H1 (cell line): ENCODE measurements at regions not wholly inside any gene's neighbourhood (a gene's known extent, or its start where the extent isn't known, plus 50 kb on each side); places are given as distances from the start of the nearest gene placed in this dataset.

Experiments
- CTCF ChIA-PET: fragments of 300-600 bp; sonication (Branson Sonifier 250); formaldehyde crosslinking; loops from one replicate; lab custom pipeline; 2021; ENCODE audit not compliant: partially characterized antibody; lab: Charles Lee
- POLR2A ChIA-PET: fragments of 300-600 bp; sonication (Branson Sonifier 250); formaldehyde crosslinking; loops from one replicate; lab custom pipeline; 2021; ENCODE audit warnings: inconsistent platforms; ENCODE audit not compliant: partially characterized antibody; lab: Charles Lee
- DNase-seq, 2 experiments: peaks; one replicate each; pipeline versions ENCODE4 v3.0.0 to v3.0.0-alpha.2; 2010 to 2022; ENCODE audit warnings: low spot score in 2 of 2, low read depth in 1 of 2, mixed read lengths in 1 of 2
- FAIRE-seq: peaks from 2 replicates; lab custom pipeline; 2011; peaks lifted over from hg19 to GRCh38; lab: Jason Lieb, UNC
- H2AFZ ChIP-seq: 2 replicates; pipeline ENCODE4 v1.8.1; 2012; ENCODE audit warnings: low read length, inconsistent platforms
- H2AK5ac ChIP-seq: 2 replicates; pipeline ENCODE4 v1.6.1; 2013; ENCODE audit warnings: low read depth, low read length
- H2BK120ac ChIP-seq: replicated peaks from 2 replicates; pipeline ENCODE3; 2013; ENCODE audit warnings: low read depth, low read length, inconsistent platforms
- H2BK12ac ChIP-seq: 2 replicates; pipeline ENCODE4 v1.6.1; 2013; ENCODE audit warnings: low read depth, low read length
- H2BK15ac ChIP-seq: 2 replicates; pipeline ENCODE4 v1.6.1; 2013; ENCODE audit warnings: low read length
- H2BK20ac ChIP-seq: 2 replicates; pipeline ENCODE4 v1.6.1; 2013; ENCODE audit warnings: low read length
- H2BK5ac ChIP-seq: 2 replicates; pipeline ENCODE4 v1.6.1; 2013; ENCODE audit warnings: low read depth, low read length
- H3K14ac ChIP-seq: 2 replicates; pipeline ENCODE4 v1.6.1; 2013; ENCODE audit warnings: inconsistent platforms; ENCODE audit not compliant: insufficient read length
- H3K18ac ChIP-seq: 2 replicates; pipeline ENCODE4 v1.6.1; 2013; ENCODE audit warnings: low read length; ENCODE audit errors: extremely low read depth
- H3K23ac ChIP-seq: 2 replicates; pipeline ENCODE4 v1.6.1; 2013; ENCODE audit warnings: inconsistent platforms; ENCODE audit not compliant: insufficient read length
- H3K23me2 ChIP-seq: 2 replicates; pipeline ENCODE4 v1.6.1; 2013; ENCODE audit warnings: low read depth, low read length
- H3K27ac ChIP-seq: 2 replicates; pipeline ENCODE4 v1.6.1; 2011; ENCODE audit warnings: low read depth, low read length, inconsistent platforms
- H3K27me3 ChIP-seq, 4 experiments: replicated peaks in 1 of 4; 1 replicate in 1 of 4; 2 replicates in 3 of 4; pipeline versions ENCODE4 v1.6.1 to v1.8.1; 2011 to 2013; ENCODE audit warnings: low read length in 3 of 4, mild to moderate bottlenecking in 3 of 4, inconsistent platforms in 2 of 4, mixed read lengths in 2 of 4, moderate library complexity in 1 of 4; ENCODE audit not compliant: control insufficient read depth in 3 of 4, insufficient read depth in 3 of 4; ENCODE audit errors: extremely low read depth in 1 of 4
- H3K36me3 ChIP-seq, 4 experiments: 2 replicates each; pipeline versions ENCODE4 v1.6.1 to v1.8.1; 2011 to 2013; ENCODE audit warnings: mild to moderate bottlenecking in 4 of 4, low read length in 3 of 4, moderate library complexity in 2 of 4, control low read depth in 1 of 4, inconsistent platforms in 1 of 4; ENCODE audit not compliant: insufficient read depth in 4 of 4, control insufficient read depth in 2 of 4
- H3K4ac ChIP-seq: replicated peaks from 2 replicates; pipeline ENCODE3; 2013; ENCODE audit warnings: low read length, low read depth, mixed read lengths, inconsistent platforms; ENCODE audit not compliant: insufficient read length
- H3K4me1 ChIP-seq, 4 experiments: replicated peaks in 1 of 4; 1 replicate in 1 of 4; 2 replicates in 3 of 4; pipeline versions ENCODE4 v1.6.1 to v1.8.1; 2011 to 2013; ENCODE audit warnings: low read length in 3 of 4, inconsistent platforms in 2 of 4, mixed read lengths in 1 of 4; ENCODE audit not compliant: insufficient read depth in 4 of 4, control insufficient read depth in 3 of 4
- H3K4me2 ChIP-seq, 2 experiments: 2 replicates each; pipeline versions ENCODE4 v1.6.1 to v1.8.1; 2011 to 2013; ENCODE audit warnings: low read depth in 2 of 2, low read length in 2 of 2, control low read depth in 1 of 2, inconsistent platforms in 1 of 2, mild to moderate bottlenecking in 1 of 2; ENCODE audit not compliant: insufficient read depth in 1 of 2
- H3K4me3 ChIP-seq, 4 experiments: fragments of 200-600, 300-600 bp in 1 of 4; sonication (generic), shearing (Covaris generic), sonication (Bioruptor Twin) in 1 of 4; 2 replicates each; pipeline versions ENCODE4 v1.5.1 to v1.8.1; 2011 to 2016; ENCODE audit warnings: low read length in 4 of 4, low read depth in 3 of 4, control low read depth in 2 of 4, inconsistent platforms in 2 of 4, mild to moderate bottlenecking in 2 of 4, mixed read lengths in 1 of 4, moderate library complexity in 1 of 4; ENCODE audit not compliant: insufficient read depth in 2 of 4; ENCODE audit errors: extremely low read depth in 1 of 4
- H3K56ac ChIP-seq: replicated peaks from 2 replicates; pipeline ENCODE3; 2013; ENCODE audit warnings: low read depth, mild to moderate bottlenecking, mixed read lengths, low read length, inconsistent platforms; ENCODE audit not compliant: insufficient read length
- H3K79me1 ChIP-seq: 2 replicates; pipeline ENCODE4 v1.6.1; 2013; ENCODE audit warnings: low read depth, low read length, control low read depth
- H3K79me2 ChIP-seq, 2 experiments: 2 replicates each; pipeline versions ENCODE4 v1.6.1 to v1.8.1; 2012 to 2013; ENCODE audit warnings: low read length in 2 of 2, mild to moderate bottlenecking in 2 of 2, inconsistent platforms in 1 of 2; ENCODE audit not compliant: insufficient read depth in 2 of 2, control insufficient read depth in 1 of 2
- H3K9ac ChIP-seq, 4 experiments: replicated peaks in 1 of 4; 1 replicate in 1 of 4; 2 replicates in 3 of 4; pipeline versions ENCODE4 v1.6.1 to v1.8.1; 2011 to 2013; ENCODE audit warnings: low read depth in 3 of 4, low read length in 3 of 4, control low read depth in 2 of 4, mild to moderate bottlenecking in 2 of 4, moderate library complexity in 2 of 4, inconsistent platforms in 1 of 4; ENCODE audit errors: extremely low read depth in 1 of 4
- H3K9me3 ChIP-seq, 2 experiments: 2 replicates each; pipeline versions ENCODE4 v1.6.1 to v1.8.1; 2012 to 2013; ENCODE audit warnings: mild to moderate bottlenecking in 2 of 2, moderate library complexity in 2 of 2, control low read depth in 1 of 2, inconsistent platforms in 1 of 2, low read depth in 1 of 2, low read length in 1 of 2, mixed read lengths in 1 of 2; ENCODE audit not compliant: insufficient read depth in 2 of 2
- H4K20me1 ChIP-seq, 2 experiments: replicated peaks in 1 of 2; 2 replicates each; pipeline versions ENCODE3 to v1.8.1; 2011 to 2013; ENCODE audit warnings: inconsistent platforms in 2 of 2, low read length in 2 of 2, mild to moderate bottlenecking in 1 of 2; ENCODE audit not compliant: insufficient read depth in 2 of 2, control insufficient read depth in 1 of 2
- H4K5ac ChIP-seq: 2 replicates; pipeline ENCODE4 v1.6.1; 2013; ENCODE audit warnings: low read length, low read depth, mixed read lengths, inconsistent platforms; ENCODE audit not compliant: insufficient read length
- H4K8ac ChIP-seq: 2 replicates; pipeline ENCODE4 v1.8.0; 2013; ENCODE audit warnings: mild to moderate bottlenecking, moderate library complexity, low read length, inconsistent platforms; ENCODE audit not compliant: insufficient read depth; ENCODE audit errors: extremely low read depth
- H4K91ac ChIP-seq: replicated peaks from 2 replicates; pipeline ENCODE3; 2013; ENCODE audit warnings: low read length, mixed read lengths, inconsistent platforms; ENCODE audit not compliant: insufficient read length
- CBX5 ChIP-seq: fragments of 300-800, 300-1000 bp; sonication (generic); IDR thresholded peaks from 2 replicates; pipeline ENCODE4 v1.7.1; 2016; ENCODE audit warnings: antibody characterized with exemption, low read length, low read depth
- CHD1 ChIP-seq: IDR thresholded peaks from 2 replicates; pipeline ENCODE4 v1.6.1; 2012; ENCODE audit warnings: low read depth, low read length, improper control_type of control experiment
- GTF2F1 ChIP-seq: IDR thresholded peaks from 2 replicates; pipeline ENCODE4 v1.6.1; 2012; ENCODE audit warnings: low read depth, low read length, improper control_type of control experiment, borderline replicate concordance
- JUN ChIP-seq: IDR thresholded peaks from 2 replicates; pipeline ENCODE4 v1.6.1; 2011; ENCODE audit warnings: low read depth, mild to moderate bottlenecking, improper control_type of control experiment, low read length
- MAFK ChIP-seq: IDR thresholded peaks from 2 replicates; pipeline ENCODE4 v1.6.1; 2012; ENCODE audit warnings: low read depth, mild to moderate bottlenecking, improper control_type of control experiment, low read length
- NANOG ChIP-seq: IDR thresholded peaks from 2 replicates; pipeline ENCODE4 v1.6.1; 2011; ENCODE audit warnings: low read length, low read depth, mild to moderate bottlenecking, inconsistent platforms; ENCODE audit not compliant: insufficient read depth, poor library complexity, severe bottlenecking
- POLR2AphosphoS5 ChIP-seq: IDR thresholded peaks from 2 replicates; pipeline ENCODE4 v1.6.1; 2011; ENCODE audit warnings: low read depth, low read length
- RNF2 ChIP-seq: fragments of 200-900, 300-1000 bp; sonication (generic); IDR thresholded peaks from 2 replicates; pipeline ENCODE4 v1.7.1; 2016; ENCODE audit warnings: borderline replicate concordance, low read depth, mild to moderate bottlenecking, antibody characterized with exemption, low read length; ENCODE audit not compliant: poor library complexity, severe bottlenecking; ENCODE audit errors: missing control alignments
- SAP30 ChIP-seq: fragments of 300-600 bp; sonication (generic); IDR thresholded peaks from 2 replicates; pipeline ENCODE4 v1.7.1; 2012; ENCODE audit warnings: low read length, moderate library complexity, mild to moderate bottlenecking, inconsistent platforms; ENCODE audit not compliant: insufficient read depth, insufficient replicate concordance
- SIRT6 ChIP-seq: IDR thresholded peaks from one replicate; pipeline ENCODE4 v1.7.1; 2012; ENCODE audit warnings: low read length, inconsistent platforms
- SP4 ChIP-seq: IDR thresholded peaks from 2 replicates; pipeline ENCODE4 v1.6.1; 2012; ENCODE audit warnings: low read length, inconsistent platforms
- USF2 ChIP-seq: IDR thresholded peaks from 2 replicates; pipeline ENCODE4 v1.6.1; 2011; ENCODE audit warnings: low read length, improper control_type of control experiment
- WGBS, 2 experiments: shearing (Covaris generic) in 1 of 2; methylation state at CpG; one replicate each; pipeline versions ENCODE4 v1.1.6 to v1.1.7; 2013 to 2015; ENCODE audit warnings: low lambda C conversion rate in 2 of 2, mixed read lengths in 2 of 2, inconsistent platforms in 1 of 2, low coverage in 1 of 2, missing lambda C conversion rate in 1 of 2; ENCODE audit not compliant: insufficient replicate concordance in 2 of 2, insufficient coverage in 1 of 2, insufficient read length in 1 of 2; ENCODE audit errors: extremely low coverage in 1 of 2, missing lambda C conversion rate in 1 of 2; 5-methylcytosine and 5-hydroxymethylcytosine counted together

- Histone ChIP-seq H3K36me3 (no peaks in the 10 kb centered on the region), H2BK12ac (no peak overlapping the region), H3K14ac (no peak overlapping the region), H2BK120ac (no peak overlapping the region), H4K5ac (no peak overlapping the region), H3K4me3 (no peak overlapping the region), H3K27me3 (no peaks in the 10 kb centered on the region), H4K8ac (no peak overlapping the region), H3K56ac (no peak overlapping the region), H3K4ac (no peak overlapping the region), H3K27ac (no peak overlapping the region), H3K9me3 (no peaks in the 10 kb centered on the region), H2BK5ac (no peak overlapping the region), H3K9ac (no peak overlapping the region), H3K79me2 (no peaks in the 10 kb centered on the region), H2BK15ac (no peak overlapping the region), H2BK20ac (no peak overlapping the region), H2AFZ (no peak overlapping the region), H4K20me1 (no peaks in the 10 kb centered on the region), H3K23me2 (no peaks in the 10 kb centered on the region), H3K4me2 (no peak overlapping the region), H3K18ac (no peak overlapping the region), H4K91ac (no peak overlapping the region), H2AK5ac (no peak overlapping the region), H3K79me1 (no peaks in the 10 kb centered on the region), H3K23ac (no peak overlapping the region), H3K4me1 (no peaks in the 10 kb centered on the region)
- CTCF ChIA-PET: no interaction called here
- WGBS, 2 experiments: 93% methylated on average over 34 of the region's 35 CpGs; no CpG with 5 or more reads in 1 of the 2 experiments
- POLR2A ChIA-PET: no interaction called here
- TF ChIP-seq GTF2F1: no peak
- TF ChIP-seq POLR2AphosphoS5: no peak
- TF ChIP-seq USF2: no peak
- no peak for TF ChIP-seq SIRT6
- no peak for TF ChIP-seq SAP30
- TF ChIP-seq SP4: no peak
- TF ChIP-seq NANOG: no peak
- no peak for TF ChIP-seq CBX5
- TF ChIP-seq RNF2: no peak
- no peak for TF ChIP-seq CHD1
- no peak for TF ChIP-seq JUN
- no peak for TF ChIP-seq MAFK
- no peak for DNase-seq
- no peak for FAIRE-seq
Observed at GRCh38 chr10:64170791-64171190, 649.6 kb downstream of the REEP3 start.
